ENCODE measurements at regions not wholly inside any gene's neighbourhood (a gene's known extent, or its start where the extent isn't known, plus 50 kb on each side); places are given as distances from the start of the nearest gene placed in this dataset.

GRCh38 chr1:184854496-184855140 is 100.0 kb upstream of the EDEM3 start:
- TF ChIP-seq CTCF (IDR thresholded peaks at IDR 0.05) (no peak), POLR2A (IDR thresholded peaks at IDR 0.05) (no peak)
